ENCODE measurements at regions not wholly inside any gene's neighbourhood (a gene's known extent, or its start where the extent isn't known, plus 50 kb on each side); places are given as distances from the start of the nearest gene placed in this dataset.

- H3K27ac Mint-ChIP-seq: no peak overlapping the region
- H3K4me1 Mint-ChIP-seq: peaks cover 64% of the 10 kb centered on the region
- TF ChIP-seq CTCF (IDR thresholded peaks at IDR 0.05): no peak
- H3K27me3 Mint-ChIP-seq (ENCODE audit: low read depth, poor library complexity): peaks cover 12% of the 10 kb centered on the region
- peaks cover 3% of the 10 kb centered on the region for H3K9me3 Mint-ChIP-seq
- no peak for DNase-seq
- no peak overlapping the region for H3K4me3 Mint-ChIP-seq
- no peaks in the 10 kb centered on the region for H3K36me3 Mint-ChIP-seq (ENCODE audit: low read depth)
Observed at GRCh38 chr9:89746385-89747116, 141.7 kb downstream of the GADD45G start.

GRCh38 chr9:89747596-89747995, 142.8 kb downstream of the GADD45G start:
- TF ChIP-seq CTCF (IDR thresholded peaks at IDR 0.05): no peak
- H3K27me3 Mint-ChIP-seq (ENCODE audit: low read depth, poor library complexity): peaks cover 12% of the 10 kb centered on the region
- H3K9me3 Mint-ChIP-seq: peaks cover 3% of the 10 kb centered on the region
- H3K36me3 Mint-ChIP-seq (ENCODE audit: low read depth): no peaks in the 10 kb centered on the region
- H3K27ac Mint-ChIP-seq: no peak overlapping the region
- no peak overlapping the region for H3K4me3 Mint-ChIP-seq
- DNase-seq: no peak
- peaks cover 64% of the 10 kb centered on the region for H3K4me1 Mint-ChIP-seq

GRCh38 chr9:89748021-89748670, 143.3 kb downstream of the GADD45G start:
- no peak overlapping the region for H3K4me3 Mint-ChIP-seq
- TF ChIP-seq CTCF (IDR thresholded peaks at IDR 0.05): no peak
- H3K9me3 Mint-ChIP-seq: peaks cover 3% of the 10 kb centered on the region
- H3K27me3 Mint-ChIP-seq (ENCODE audit: low read depth, poor library complexity): peaks cover 12% of the 10 kb centered on the region
- H3K36me3 Mint-ChIP-seq (ENCODE audit: low read depth): no peaks in the 10 kb centered on the region
- H3K27ac Mint-ChIP-seq: no peak overlapping the region
- no peak for DNase-seq
- H3K4me1 Mint-ChIP-seq: peaks cover 64% of the 10 kb centered on the region

- H3K4me3 Mint-ChIP-seq: no peak overlapping the region
- TF ChIP-seq CTCF (IDR thresholded peaks at IDR 0.05): no peak
- H3K27me3 Mint-ChIP-seq (ENCODE audit: low read depth, poor library complexity): peaks cover 12% of the 10 kb centered on the region
- no peak for DNase-seq
- peaks cover 3% of the 10 kb centered on the region for H3K9me3 Mint-ChIP-seq
- H3K27ac Mint-ChIP-seq: no peak overlapping the region
- H3K4me1 Mint-ChIP-seq: peaks cover 57% of the 10 kb centered on the region
- no peaks in the 10 kb centered on the region for H3K36me3 Mint-ChIP-seq (ENCODE audit: low read depth)
Observed at GRCh38 chr9:89748831-89749499, 144.2 kb downstream of the GADD45G start.

- peaks cover 12% of the 10 kb centered on the region for H3K27me3 Mint-ChIP-seq (ENCODE audit: low read depth, poor library complexity)
- H3K9me3 Mint-ChIP-seq: peaks cover 3% of the 10 kb centered on the region
- H3K27ac Mint-ChIP-seq: no peak overlapping the region
- peaks cover 57% of the 10 kb centered on the region for H3K4me1 Mint-ChIP-seq
- DNase-seq: no peak
- H3K4me3 Mint-ChIP-seq: no peak overlapping the region
- H3K36me3 Mint-ChIP-seq (ENCODE audit: low read depth): no peaks in the 10 kb centered on the region
- no peak for TF ChIP-seq CTCF (IDR thresholded peaks at IDR 0.05)
Observed at GRCh38 chr9:89749500-89750116, 144.8 kb downstream of the GADD45G start.
